NB4 (cell line): ENCODE measurements at regions not wholly inside any gene's neighbourhood (a gene's known extent, or its start where the extent isn't known, plus 50 kb on each side); places are given as distances from the start of the nearest gene placed in this dataset.

Experiments used
- CTCF ChIP-seq: IDR thresholded peaks from one replicate; pipeline ENCODE4 v1.5.1; 2012; ENCODE audit warnings: low read depth, low read length
- POLR2A ChIP-seq: IDR thresholded peaks from 2 replicates; pipeline ENCODE4 v1.6.1; 2011; ENCODE audit warnings: mild to moderate bottlenecking; ENCODE audit not compliant: insufficient read length; ENCODE audit errors: extremely low read depth

DNA sequence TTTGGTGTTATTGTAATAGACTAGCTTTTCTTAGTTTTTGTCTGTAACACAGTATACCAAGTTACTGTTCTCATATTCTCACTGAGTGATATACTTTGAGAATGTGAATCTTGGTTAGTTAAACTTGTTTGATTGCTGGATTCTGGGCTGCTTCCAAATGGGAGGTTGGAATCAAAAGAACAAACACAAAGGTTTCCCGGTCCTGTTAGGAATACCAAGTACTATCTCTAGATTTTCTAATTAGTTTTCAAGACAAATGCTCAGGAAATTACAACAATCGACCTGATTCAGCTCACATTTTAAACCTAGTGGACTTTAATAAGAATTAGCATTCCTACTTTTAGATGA is 244.3 kb downstream of the CSNK1G3 start:
- TF ChIP-seq CTCF = no peak
- TF ChIP-seq POLR2A = no peak
